ENCODE measurements at regions not wholly inside any gene's neighbourhood (a gene's known extent, or its start where the extent isn't known, plus 50 kb on each side); places are given as distances from the start of the nearest gene placed in this dataset.
"Not testable (repeated sequence)": the region's sequence is repeated elsewhere in the genome, so short reads cannot be mapped to it uniquely, and the experiment has no call there.

- not testable (repeated sequence) for H3K4me1 ChIP-seq (ENCODE audit: control insufficient read depth, insufficient read depth, low read length); H3K27ac ChIP-seq (ENCODE audit: low read length); H3K36me3 ChIP-seq (ENCODE audit: control insufficient read depth, insufficient read depth, low read length); DNase-seq; H3K4me3 ChIP-seq (ENCODE audit: low read length); H3K27me3 ChIP-seq (ENCODE audit: control insufficient read depth, insufficient read depth, low read length)
- WGBS (ENCODE audit: insufficient coverage, low lambda C conversion rate) = no CpG with 5 or more reads among the region's 32 CpGs
- H3K9me3 ChIP-seq (ENCODE audit: control insufficient read depth, low read depth, low read length) = peaks cover 10% of the 10 kb centered on the region
Measured at GRCh38 chr20:30291686-30292085, 965.8 kb upstream of the DEFB115 start.

DNA sequence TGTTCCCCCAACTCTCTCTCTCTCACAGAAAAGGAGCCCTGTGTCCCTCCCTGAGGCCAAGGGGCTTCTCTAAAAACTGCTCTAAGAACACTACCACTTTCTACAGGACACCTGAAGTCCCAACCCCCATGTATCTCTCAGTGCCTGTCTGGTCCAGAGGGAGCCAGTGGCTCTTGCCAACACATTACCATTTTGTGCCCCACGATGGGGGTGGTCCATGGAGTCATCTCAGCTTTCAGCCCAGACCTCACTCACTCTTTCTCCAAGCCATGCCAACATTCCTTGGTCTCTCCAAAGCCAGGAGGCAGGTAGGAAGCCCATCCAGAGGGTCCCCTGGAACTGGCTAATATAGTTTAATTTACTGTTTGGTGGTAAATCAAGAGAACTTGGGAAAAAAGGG, 962.1 kb upstream of the DEFB115 start:
- not testable (repeated sequence) for H3K4me3 ChIP-seq (ENCODE audit: low read length); H3K27ac ChIP-seq (ENCODE audit: low read length); DNase-seq; H3K4me1 ChIP-seq (ENCODE audit: control insufficient read depth, insufficient read depth, low read length); H3K36me3 ChIP-seq (ENCODE audit: control insufficient read depth, insufficient read depth, low read length); H3K9me3 ChIP-seq (ENCODE audit: control insufficient read depth, low read depth, low read length); H3K27me3 ChIP-seq (ENCODE audit: control insufficient read depth, insufficient read depth, low read length)
- no CpG with 5 or more reads among the region's 1 CpG for WGBS (ENCODE audit: insufficient coverage, low lambda C conversion rate)

GRCh38 chr20:30295967-30296366, 961.5 kb upstream of the DEFB115 start:
- not testable (repeated sequence) for H3K27me3 ChIP-seq (ENCODE audit: control insufficient read depth, insufficient read depth, low read length); DNase-seq; H3K36me3 ChIP-seq (ENCODE audit: control insufficient read depth, insufficient read depth, low read length); H3K4me3 ChIP-seq (ENCODE audit: low read length); H3K4me1 ChIP-seq (ENCODE audit: control insufficient read depth, insufficient read depth, low read length); H3K27ac ChIP-seq (ENCODE audit: low read length); H3K9me3 ChIP-seq (ENCODE audit: control insufficient read depth, low read depth, low read length)
- no CpG with 5 or more reads among the region's 9 CpGs for WGBS (ENCODE audit: insufficient coverage, low lambda C conversion rate)

GRCh38 chr20:30297878-30298595, 959.4 kb upstream of the DEFB115 start:
- not testable (repeated sequence) for H3K9me3 ChIP-seq (ENCODE audit: control insufficient read depth, low read depth, low read length); H3K4me3 ChIP-seq (ENCODE audit: low read length); H3K27ac ChIP-seq (ENCODE audit: low read length); H3K36me3 ChIP-seq (ENCODE audit: control insufficient read depth, insufficient read depth, low read length); H3K27me3 ChIP-seq (ENCODE audit: control insufficient read depth, insufficient read depth, low read length); H3K4me1 ChIP-seq (ENCODE audit: control insufficient read depth, insufficient read depth, low read length)
- WGBS (ENCODE audit: insufficient coverage, low lambda C conversion rate) = no CpG with 5 or more reads among the region's 1 CpG
- DNase-seq = peak in 1 of 2 donors; percentile 64

DNA sequence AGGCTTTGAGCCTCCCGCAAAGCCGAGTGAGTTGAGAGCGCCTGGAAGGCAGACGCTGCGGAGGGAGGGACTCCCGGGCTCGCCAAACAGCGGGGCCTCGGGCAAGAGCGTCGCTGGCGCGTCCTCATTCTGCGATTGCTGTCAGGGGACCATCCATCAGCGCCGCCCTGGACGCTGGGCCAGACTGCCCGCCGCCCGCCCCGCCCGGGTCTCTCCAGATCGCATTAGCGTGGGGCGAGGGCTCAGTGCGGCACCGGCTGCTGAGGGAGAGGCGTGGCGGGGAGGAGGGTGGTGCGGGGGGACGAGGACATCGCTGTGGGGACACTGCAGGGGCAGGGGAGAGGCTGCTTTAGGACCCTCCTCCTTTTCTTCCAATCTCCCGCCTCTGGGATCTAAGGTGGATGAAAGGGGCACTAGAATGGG, 957.2 kb upstream of the DEFB115 start:
- not testable (repeated sequence) for H3K4me1 ChIP-seq (ENCODE audit: control insufficient read depth, insufficient read depth, low read length); H3K9me3 ChIP-seq (ENCODE audit: control insufficient read depth, low read depth, low read length); H3K4me3 ChIP-seq (ENCODE audit: low read length); H3K27ac ChIP-seq (ENCODE audit: low read length); H3K36me3 ChIP-seq (ENCODE audit: control insufficient read depth, insufficient read depth, low read length); H3K27me3 ChIP-seq (ENCODE audit: control insufficient read depth, insufficient read depth, low read length)
- DNase-seq = peak in 1 of 2 donors; percentile 32
- WGBS (ENCODE audit: insufficient coverage, low lambda C conversion rate) = no CpG with 5 or more reads among the region's 33 CpGs

- not testable (repeated sequence) for H3K9me3 ChIP-seq (ENCODE audit: control insufficient read depth, low read depth, low read length); H3K27ac ChIP-seq (ENCODE audit: low read length); H3K27me3 ChIP-seq (ENCODE audit: control insufficient read depth, insufficient read depth, low read length); H3K36me3 ChIP-seq (ENCODE audit: control insufficient read depth, insufficient read depth, low read length); H3K4me3 ChIP-seq (ENCODE audit: low read length); DNase-seq; H3K4me1 ChIP-seq (ENCODE audit: control insufficient read depth, insufficient read depth, low read length)
Measured at GRCh38 chr20:30302786-30303185, 954.7 kb upstream of the DEFB115 start.

- not testable (repeated sequence) for H3K27me3 ChIP-seq (ENCODE audit: control insufficient read depth, insufficient read depth, low read length); H3K27ac ChIP-seq (ENCODE audit: low read length); H3K4me1 ChIP-seq (ENCODE audit: control insufficient read depth, insufficient read depth, low read length); H3K9me3 ChIP-seq (ENCODE audit: control insufficient read depth, low read depth, low read length); H3K36me3 ChIP-seq (ENCODE audit: control insufficient read depth, insufficient read depth, low read length); H3K4me3 ChIP-seq (ENCODE audit: low read length)
- no CpG with 5 or more reads among the region's 1 CpG for WGBS (ENCODE audit: insufficient coverage, low lambda C conversion rate)
- peak in 1 of 2 donors; percentile 53 for DNase-seq
Measured at GRCh38 chr20:30309938-30310337, 947.5 kb upstream of the DEFB115 start.

DNA sequence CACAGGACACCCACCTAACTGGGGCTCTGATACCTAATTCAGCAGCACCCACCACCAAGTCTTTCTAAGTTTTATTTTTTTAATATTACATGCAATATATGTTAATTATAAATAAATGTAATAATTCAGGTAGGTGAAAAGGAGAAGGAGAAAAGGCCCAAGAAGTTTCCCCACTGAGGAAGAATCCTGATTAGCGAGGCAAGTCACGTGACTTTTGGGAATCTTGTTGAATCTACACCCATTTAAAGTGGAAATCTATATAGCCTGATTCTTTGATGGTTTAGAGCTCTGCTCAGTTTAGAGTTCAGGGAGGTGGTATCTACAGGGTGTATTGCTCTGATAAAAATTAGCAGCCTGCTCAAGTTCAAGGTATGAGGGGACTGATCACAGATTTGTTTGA, 947.1 kb upstream of the DEFB115 start:
- not testable (repeated sequence) for H3K36me3 ChIP-seq (ENCODE audit: control insufficient read depth, insufficient read depth, low read length); H3K27me3 ChIP-seq (ENCODE audit: control insufficient read depth, insufficient read depth, low read length); H3K27ac ChIP-seq (ENCODE audit: low read length); DNase-seq; H3K4me1 ChIP-seq (ENCODE audit: control insufficient read depth, insufficient read depth, low read length); H3K9me3 ChIP-seq (ENCODE audit: control insufficient read depth, low read depth, low read length); H3K4me3 ChIP-seq (ENCODE audit: low read length)
- no CpG with 5 or more reads among the region's 2 CpGs for WGBS (ENCODE audit: insufficient coverage, low lambda C conversion rate)

DNA sequence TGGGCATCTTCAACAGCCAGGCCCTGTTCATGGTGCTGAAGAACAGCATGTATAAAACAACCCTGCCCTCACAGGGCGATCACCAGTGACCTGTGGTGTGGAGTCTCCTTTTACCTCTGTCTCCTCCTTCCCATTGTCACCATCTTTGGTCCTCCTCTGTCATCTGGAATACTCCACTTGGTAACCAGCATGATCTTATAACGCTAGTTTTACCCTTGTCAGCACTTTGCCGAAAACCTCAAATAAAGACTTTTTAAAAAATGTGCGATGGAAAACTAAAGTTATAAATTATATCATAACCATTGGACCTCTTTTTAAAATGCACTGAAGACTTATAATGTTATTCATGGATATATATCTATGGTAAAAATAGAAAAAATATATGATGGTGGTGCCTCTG, 945.2 kb upstream of the DEFB115 start:
- not testable (repeated sequence) for H3K9me3 ChIP-seq (ENCODE audit: control insufficient read depth, low read depth, low read length); H3K4me1 ChIP-seq (ENCODE audit: control insufficient read depth, insufficient read depth, low read length); DNase-seq; H3K4me3 ChIP-seq (ENCODE audit: low read length); H3K27ac ChIP-seq (ENCODE audit: low read length); H3K36me3 ChIP-seq (ENCODE audit: control insufficient read depth, insufficient read depth, low read length); H3K27me3 ChIP-seq (ENCODE audit: control insufficient read depth, insufficient read depth, low read length)
- WGBS (ENCODE audit: insufficient coverage, low lambda C conversion rate) = no CpG with 5 or more reads among the region's 4 CpGs

- DNase-seq; H3K36me3 ChIP-seq (ENCODE audit: control insufficient read depth, insufficient read depth, low read length); H3K4me1 ChIP-seq (ENCODE audit: control insufficient read depth, insufficient read depth, low read length); H3K9me3 ChIP-seq (ENCODE audit: control insufficient read depth, low read depth, low read length); H3K4me3 ChIP-seq (ENCODE audit: low read length); H3K27ac ChIP-seq (ENCODE audit: low read length); H3K27me3 ChIP-seq (ENCODE audit: control insufficient read depth, insufficient read depth, low read length): not testable (repeated sequence)
- no CpG with 5 or more reads among the region's 1 CpG for WGBS (ENCODE audit: insufficient coverage, low lambda C conversion rate)
Measured at GRCh38 chr20:30313660-30314059, 943.8 kb upstream of the DEFB115 start.

GRCh38 chr20:30316063-30316462, 941.4 kb upstream of the DEFB115 start:
- not testable (repeated sequence) for H3K4me3 ChIP-seq (ENCODE audit: low read length); H3K9me3 ChIP-seq (ENCODE audit: control insufficient read depth, low read depth, low read length); DNase-seq; H3K4me1 ChIP-seq (ENCODE audit: control insufficient read depth, insufficient read depth, low read length); H3K36me3 ChIP-seq (ENCODE audit: control insufficient read depth, insufficient read depth, low read length); H3K27me3 ChIP-seq (ENCODE audit: control insufficient read depth, insufficient read depth, low read length); H3K27ac ChIP-seq (ENCODE audit: low read length)
- no CpG with 5 or more reads among the region's 23 CpGs for WGBS (ENCODE audit: insufficient coverage, low lambda C conversion rate)

All from large intestine (tissue), 3 donors.